ENCODE measurements at regions not wholly inside any gene's neighbourhood (a gene's known extent, or its start where the extent isn't known, plus 50 kb on each side); places are given as distances from the start of the nearest gene placed in this dataset.

GRCh38 chr4:112003231-112003907 is 141.9 kb upstream of the FAM241A start:
- TF ChIP-seq, protein P1, sequence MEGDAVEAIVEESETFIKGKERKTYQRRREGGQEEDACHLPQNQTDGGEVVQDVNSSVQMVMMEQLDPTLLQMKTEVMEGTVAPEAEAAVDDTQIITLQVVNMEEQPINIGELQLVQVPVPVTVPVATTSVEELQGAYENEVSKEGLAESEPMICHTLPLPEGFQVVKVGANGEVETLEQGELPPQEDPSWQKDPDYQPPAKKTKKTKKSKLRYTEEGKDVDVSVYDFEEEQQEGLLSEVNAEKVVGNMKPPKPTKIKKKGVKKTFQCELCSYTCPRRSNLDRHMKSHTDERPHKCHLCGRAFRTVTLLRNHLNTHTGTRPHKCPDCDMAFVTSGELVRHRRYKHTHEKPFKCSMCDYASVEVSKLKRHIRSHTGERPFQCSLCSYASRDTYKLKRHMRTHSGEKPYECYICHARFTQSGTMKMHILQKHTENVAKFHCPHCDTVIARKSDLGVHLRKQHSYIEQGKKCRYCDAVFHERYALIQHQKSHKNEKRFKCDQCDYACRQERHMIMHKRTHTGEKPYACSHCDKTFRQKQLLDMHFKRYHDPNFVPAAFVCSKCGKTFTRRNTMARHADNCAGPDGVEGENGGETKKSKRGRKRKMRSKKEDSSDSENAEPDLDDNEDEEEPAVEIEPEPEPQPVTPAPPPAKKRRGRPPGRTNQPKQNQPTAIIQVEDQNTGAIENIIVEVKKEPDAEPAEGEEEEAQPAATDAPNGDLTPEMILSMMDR (IDR thresholded peaks at IDR 0.05): no peak
- TF ChIP-seq POLR2A (IDR thresholded peaks at IDR 0.05): no peak
